C4-2B (cell line): ENCODE measurements at regions not wholly inside any gene's neighbourhood (a gene's known extent, or its start where the extent isn't known, plus 50 kb on each side); places are given as distances from the start of the nearest gene placed in this dataset.

ENCODE experiments used
- H3K27ac ChIP-seq: fragments of 450-650 bp; 2 replicates; pipeline ENCODE4 v1.5.1; 2017
- ZFX ChIP-seq: fragments of 450-650 bp; IDR thresholded peaks from 2 replicates; pipeline ENCODE4 v1.6.1; 2017
- TF ChIP-seq, protein P1 (sequence below): fragments of 450-650 bp; conservative IDR thresholded peaks from 2 replicates; pipeline ENCODE4 v1.5.1; 2017; ENCODE audit warnings: mild to moderate bottlenecking

GRCh38 chr4:130356873-130357272 lies 1260.9 kb downstream of the C4orf33 start:
- TF ChIP-seq, protein P1, sequence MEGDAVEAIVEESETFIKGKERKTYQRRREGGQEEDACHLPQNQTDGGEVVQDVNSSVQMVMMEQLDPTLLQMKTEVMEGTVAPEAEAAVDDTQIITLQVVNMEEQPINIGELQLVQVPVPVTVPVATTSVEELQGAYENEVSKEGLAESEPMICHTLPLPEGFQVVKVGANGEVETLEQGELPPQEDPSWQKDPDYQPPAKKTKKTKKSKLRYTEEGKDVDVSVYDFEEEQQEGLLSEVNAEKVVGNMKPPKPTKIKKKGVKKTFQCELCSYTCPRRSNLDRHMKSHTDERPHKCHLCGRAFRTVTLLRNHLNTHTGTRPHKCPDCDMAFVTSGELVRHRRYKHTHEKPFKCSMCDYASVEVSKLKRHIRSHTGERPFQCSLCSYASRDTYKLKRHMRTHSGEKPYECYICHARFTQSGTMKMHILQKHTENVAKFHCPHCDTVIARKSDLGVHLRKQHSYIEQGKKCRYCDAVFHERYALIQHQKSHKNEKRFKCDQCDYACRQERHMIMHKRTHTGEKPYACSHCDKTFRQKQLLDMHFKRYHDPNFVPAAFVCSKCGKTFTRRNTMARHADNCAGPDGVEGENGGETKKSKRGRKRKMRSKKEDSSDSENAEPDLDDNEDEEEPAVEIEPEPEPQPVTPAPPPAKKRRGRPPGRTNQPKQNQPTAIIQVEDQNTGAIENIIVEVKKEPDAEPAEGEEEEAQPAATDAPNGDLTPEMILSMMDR = no peak
- TF ChIP-seq ZFX = no peak
- H3K27ac ChIP-seq = no peak overlapping the region

GRCh38 chr4:130359542-130359941 lies 1263.6 kb downstream of the C4orf33 start:
- no peak for TF ChIP-seq ZFX
- TF ChIP-seq, protein P1 = peak; percentile 34
- H3K27ac ChIP-seq = no peak overlapping the region

- TF ChIP-seq, protein P1 = no peak
- TF ChIP-seq ZFX = no peak
- no peak overlapping the region for H3K27ac ChIP-seq
Observed at GRCh38 chr4:130361616-130362015, 1265.7 kb downstream of the C4orf33 start.

GRCh38 chr4:130368668-130369067 lies 1272.7 kb downstream of the C4orf33 start:
- no peak for TF ChIP-seq ZFX
- TF ChIP-seq, protein P1 = no peak
- H3K27ac ChIP-seq = no peak overlapping the region

DNA sequence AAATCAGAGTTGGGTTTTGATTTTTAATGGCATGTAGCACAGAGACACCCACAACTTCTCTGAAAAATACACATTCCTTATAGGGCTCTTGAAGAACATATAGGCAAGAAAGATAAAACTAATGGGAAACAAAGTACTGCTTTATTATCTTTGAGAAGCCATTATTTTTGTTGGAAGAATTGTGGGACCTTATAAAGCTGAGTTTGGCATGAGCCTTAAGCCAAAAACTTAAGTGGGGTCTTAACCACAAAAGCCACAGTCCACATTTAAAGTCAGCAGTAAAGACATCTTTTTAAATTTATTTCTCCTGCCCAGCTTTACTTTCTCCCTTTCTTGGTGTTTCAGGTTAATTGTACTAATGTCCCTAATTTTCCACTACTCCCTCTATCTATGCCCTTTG lies 1297.3 kb downstream of the C4orf33 start:
- TF ChIP-seq ZFX = no peak
- TF ChIP-seq, protein P1 = no peak

DNA sequence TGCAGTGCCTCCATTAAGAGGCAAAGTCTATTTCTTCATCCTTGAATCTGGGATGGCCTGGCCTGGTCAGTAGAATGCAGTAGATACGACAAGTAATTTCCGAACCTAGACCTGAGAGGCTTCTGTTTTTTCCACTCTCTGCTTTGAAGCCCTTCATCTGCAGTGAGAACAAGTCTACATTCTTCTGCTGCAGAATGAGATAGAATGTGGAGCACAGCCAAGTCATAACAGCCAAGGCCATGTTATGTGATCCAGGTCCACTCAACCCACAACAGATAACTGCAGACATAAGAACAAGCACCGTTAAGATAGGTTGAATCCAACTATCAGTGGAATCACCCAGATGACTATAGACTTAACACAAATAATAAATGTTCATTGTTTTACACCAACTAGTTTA lies 1297.7 kb downstream of the C4orf33 start:
- no peak overlapping the region for H3K27ac ChIP-seq
- TF ChIP-seq, protein P1 = no peak
- TF ChIP-seq ZFX = no peak

More for the DNA sequence above, 1297.3 kb downstream of the C4orf33 start:
- no peak overlapping the region for H3K27ac ChIP-seq

- no peak overlapping the region for H3K27ac ChIP-seq
- TF ChIP-seq, protein P1 = no peak
- no peak for TF ChIP-seq ZFX
Observed at GRCh38 chr4:130395871-130396270, 1299.9 kb downstream of the C4orf33 start.

DNA sequence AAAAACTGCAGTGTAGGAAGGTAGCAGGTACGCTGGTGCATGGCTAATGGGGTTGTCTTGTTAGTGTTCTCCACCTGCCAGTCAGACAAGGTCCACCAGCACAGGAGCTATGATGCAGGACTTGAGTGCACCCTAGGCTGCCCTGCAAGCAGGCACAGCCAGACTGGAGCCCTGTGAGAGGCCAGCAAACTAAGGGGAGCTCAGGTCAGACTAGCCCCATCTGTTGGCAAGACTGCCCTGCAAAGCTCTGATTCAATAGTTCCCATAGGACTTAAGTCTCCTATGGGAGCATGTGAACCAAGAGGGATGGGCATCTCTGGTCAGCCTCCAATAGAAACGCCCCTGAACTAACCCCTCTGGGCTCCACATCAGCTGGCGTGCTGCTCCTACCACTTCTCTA lies 1307.3 kb downstream of the C4orf33 start:
- TF ChIP-seq ZFX = no peak
- TF ChIP-seq, protein P1 = no peak
- no peak overlapping the region for H3K27ac ChIP-seq
